GM19099 (cell line): ENCODE measurements at regions not wholly inside any gene's neighbourhood (a gene's known extent, or its start where the extent isn't known, plus 50 kb on each side); places are given as distances from the start of the nearest gene placed in this dataset.

Experiments
- POLR2A ChIP-seq: IDR thresholded peaks from 3 replicates; pipeline ENCODE4 v1.6.1; 2011; ENCODE audit warnings: low read depth; ENCODE audit not compliant: insufficient read length; ENCODE audit errors: extremely low read depth

- no peak for TF ChIP-seq POLR2A
These were observed 1780.5 kb upstream of the CDH6 start for GRCh38 chr5:29412979-29413378.

- no peak for TF ChIP-seq POLR2A
These were observed 1791.2 kb upstream of the CDH6 start for GRCh38 chr5:29402270-29402669.

DNA sequence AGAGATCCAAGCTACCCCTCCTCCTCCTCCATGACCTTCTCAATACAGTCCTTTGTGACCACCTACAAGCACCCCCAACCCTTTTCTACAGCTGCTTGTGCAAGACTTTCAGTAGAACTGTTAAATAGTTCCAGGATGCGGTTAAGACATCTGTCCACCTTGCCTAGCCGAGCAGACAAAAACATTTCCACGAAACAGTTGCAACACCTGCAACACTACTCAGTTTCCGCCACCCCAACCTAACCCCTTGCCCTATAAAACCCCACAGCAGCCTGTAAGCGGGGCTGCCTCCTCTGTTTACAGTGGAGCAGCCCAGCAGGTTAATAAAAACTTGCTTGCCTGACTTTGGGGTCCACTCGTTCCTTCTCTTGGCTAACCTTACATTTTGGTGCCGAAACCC, 1803.5 kb upstream of the CDH6 start:
- TF ChIP-seq POLR2A: no peak

GRCh38 chr5:29387384-29387783, 1806.1 kb upstream of the CDH6 start:
- no peak for TF ChIP-seq POLR2A

DNA sequence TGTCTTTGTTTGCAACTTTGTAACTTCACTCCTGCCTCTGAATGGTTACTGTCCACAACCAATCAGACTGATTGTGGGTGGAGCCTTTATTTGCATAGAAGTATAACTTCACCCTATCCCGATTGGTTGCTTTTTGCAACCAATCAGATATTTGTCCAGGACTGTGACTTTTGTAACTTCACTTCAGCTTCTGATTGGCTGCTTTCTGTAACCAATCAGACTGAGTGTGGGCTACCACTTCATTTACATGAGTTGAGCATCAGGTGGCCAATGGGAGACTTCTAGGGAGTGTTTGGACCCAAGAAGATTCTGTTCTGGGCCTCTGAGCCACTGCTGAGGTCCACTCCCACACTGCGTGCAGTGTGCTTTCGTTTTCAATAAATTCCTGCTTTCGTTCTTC, 1810.7 kb upstream of the CDH6 start:
- TF ChIP-seq POLR2A: no peak

DNA sequence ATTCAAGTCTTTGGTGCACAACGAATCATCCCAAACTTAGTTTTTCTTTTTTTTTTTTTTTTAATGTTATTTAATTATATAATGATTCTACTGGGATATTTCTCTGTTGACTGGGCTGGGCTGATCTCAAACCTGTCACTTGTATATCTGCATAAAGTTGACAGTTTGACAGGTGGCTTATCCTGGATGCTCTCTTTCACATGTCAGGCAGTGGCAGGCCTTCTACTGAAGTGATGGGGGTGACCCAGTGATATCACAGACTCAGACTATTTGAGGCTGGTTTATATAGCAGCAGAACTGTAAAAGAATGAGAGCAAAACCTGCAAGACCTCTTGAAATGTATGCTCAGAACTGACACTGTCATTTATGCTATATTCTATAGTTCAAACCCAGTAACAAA, 1813.5 kb upstream of the CDH6 start:
- TF ChIP-seq POLR2A: no peak

DNA sequence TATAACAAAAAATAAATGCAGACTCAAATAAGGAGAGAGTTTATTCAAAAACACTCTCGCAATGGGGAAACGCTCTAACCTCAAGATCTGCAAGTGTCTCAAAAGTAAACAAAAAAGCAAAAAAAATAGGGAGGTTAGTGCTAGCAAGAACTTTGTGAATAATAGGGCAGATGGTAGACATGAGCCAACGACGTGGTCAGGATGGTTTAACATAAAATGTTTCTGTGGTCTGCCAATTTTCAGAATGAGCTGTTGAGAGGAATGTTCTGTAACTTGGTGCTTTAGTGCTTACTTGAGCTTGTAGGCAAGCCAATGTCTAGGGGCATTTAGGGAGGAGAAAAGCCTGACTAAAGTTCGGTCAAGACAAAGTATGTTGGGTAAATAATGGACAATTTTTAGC, 1813.9 kb upstream of the CDH6 start:
- TF ChIP-seq POLR2A: no peak

- no peak for TF ChIP-seq POLR2A
These were observed 1815.4 kb upstream of the CDH6 start for GRCh38 chr5:29378104-29378503.

GRCh38 chr5:29370248-29370647, 1823.2 kb upstream of the CDH6 start:
- no peak for TF ChIP-seq POLR2A

DNA sequence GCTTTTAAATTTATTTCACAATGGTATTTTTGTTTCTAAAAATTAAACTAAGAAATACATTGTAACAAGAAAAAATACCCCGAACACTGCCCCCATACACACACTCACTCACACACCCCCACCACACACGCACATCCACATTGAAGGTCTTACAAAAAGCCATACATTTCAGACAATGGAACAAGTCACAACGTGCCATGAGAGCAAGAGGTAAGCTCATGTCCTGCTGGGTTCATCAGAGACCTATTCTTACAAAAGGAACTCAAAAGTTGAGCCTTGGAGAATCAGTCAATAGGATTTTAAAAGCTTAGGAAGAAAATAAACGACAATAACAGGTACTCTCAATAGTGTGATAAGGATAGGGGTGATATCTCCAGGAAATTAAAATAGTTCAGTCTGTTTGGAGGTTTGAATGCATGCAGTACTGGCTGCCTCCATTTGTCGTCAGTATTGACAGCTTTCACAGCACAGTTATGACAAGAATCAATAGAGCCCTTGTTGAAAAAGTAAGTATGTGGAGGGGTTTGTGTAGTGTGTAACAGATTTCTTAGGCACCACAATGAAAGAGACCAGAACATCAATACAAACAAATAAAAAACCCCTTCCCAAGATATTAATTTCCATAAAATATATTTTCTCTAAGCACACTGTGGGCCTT, 1826.2 kb upstream of the CDH6 start:
- no peak for TF ChIP-seq POLR2A

GRCh38 chr5:29351170-29351569, 1842.3 kb upstream of the CDH6 start:
- no peak for TF ChIP-seq POLR2A

GRCh38 chr5:29337030-29337429, 1856.5 kb upstream of the CDH6 start:
- no peak for TF ChIP-seq POLR2A

- TF ChIP-seq POLR2A: no peak
These were observed 1871.9 kb upstream of the CDH6 start for GRCh38 chr5:29321591-29321990.

- no peak for TF ChIP-seq POLR2A
These were observed 1884.1 kb upstream of the CDH6 start for GRCh38 chr5:29309359-29309758.

DNA sequence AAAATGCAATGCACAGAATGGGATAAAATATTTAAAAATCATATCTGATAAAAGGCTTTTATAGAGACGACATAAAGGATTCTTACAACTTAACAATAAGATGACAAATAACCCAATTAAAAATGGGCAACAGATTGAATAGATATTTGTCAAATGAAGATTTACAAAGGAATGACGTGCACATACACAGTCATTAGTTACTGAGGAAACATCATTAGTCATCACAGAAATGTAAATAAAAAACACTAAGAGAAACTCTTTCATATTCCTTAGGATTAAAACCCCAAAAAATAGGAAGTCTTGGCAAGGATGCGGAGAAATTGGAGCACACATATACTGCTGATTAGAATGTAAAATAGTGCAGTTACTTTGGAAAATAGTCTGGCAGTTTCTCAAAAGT, 1886.0 kb upstream of the CDH6 start:
- TF ChIP-seq POLR2A: no peak

DNA sequence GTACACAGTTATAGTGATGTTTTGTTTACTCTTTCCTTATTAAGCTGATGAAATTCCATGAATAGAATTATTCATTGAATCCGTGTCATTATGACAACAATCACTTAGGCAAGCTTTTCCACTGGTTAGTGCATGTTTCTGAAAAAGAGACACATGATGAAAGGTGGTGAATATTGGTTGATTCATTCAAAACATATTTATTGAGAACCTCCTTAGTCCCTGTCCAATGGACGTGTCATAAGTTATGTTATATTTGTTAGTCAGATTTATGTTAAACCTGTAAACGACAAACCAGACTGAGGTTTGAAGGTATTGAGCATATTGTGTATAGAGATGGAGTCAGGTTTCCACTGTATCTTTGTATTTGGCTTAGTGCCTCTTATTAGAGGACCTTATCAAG, 1888.9 kb upstream of the CDH6 start:
- TF ChIP-seq POLR2A: no peak

- TF ChIP-seq POLR2A: no peak
These were observed 1896.9 kb upstream of the CDH6 start for GRCh38 chr5:29296548-29296947.
